HG03175 (cell line): ENCODE measurements at regions not wholly inside any gene's neighbourhood (a gene's known extent, or its start where the extent isn't known, plus 50 kb on each side); places are given as distances from the start of the nearest gene placed in this dataset.
"Not testable (repeated sequence)": the region's sequence is repeated elsewhere in the genome, so short reads cannot be mapped to it uniquely, and the experiment has no call there.

Experiments used
- ATAC-seq: cut with Tn5 transposase; IDR thresholded peaks from one replicate; pipeline ENCODE4 v1.9.1; 2021; ENCODE audit warnings: mild to moderate bottlenecking, moderate library complexity; ENCODE audit not compliant: unreplicated experiment

GRCh38 chr17:73914536-73915274 is 270.5 kb upstream of the SDK2 start:
- ATAC-seq: no peak

- ATAC-seq: not testable (repeated sequence)
Observed at GRCh38 chr17:73919033-73919432, 274.8 kb upstream of the SDK2 start.

DNA sequence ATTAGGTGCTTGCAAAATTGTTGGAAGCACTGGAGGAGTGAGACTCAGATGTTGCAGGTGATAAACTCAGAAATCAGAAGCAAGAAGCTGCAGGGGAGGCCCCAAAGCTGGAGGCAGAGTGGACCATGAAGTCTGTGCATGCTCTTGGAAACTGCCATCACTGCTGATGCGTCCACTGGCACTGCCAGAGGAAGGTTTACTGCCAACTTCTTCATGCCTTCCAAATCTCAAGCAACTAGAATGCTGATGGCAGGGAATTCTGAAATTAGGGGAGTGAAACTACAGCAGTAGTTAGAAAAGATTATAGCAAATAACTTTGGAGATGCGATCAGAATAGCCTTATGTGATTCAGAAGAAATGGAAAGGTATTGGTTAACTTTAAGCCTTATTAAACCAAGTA is 277.1 kb upstream of the SDK2 start:
- ATAC-seq: no peak

GRCh38 chr17:73924114-73924908 is 279.2 kb upstream of the RPL38 start:
- ATAC-seq: no peak

DNA sequence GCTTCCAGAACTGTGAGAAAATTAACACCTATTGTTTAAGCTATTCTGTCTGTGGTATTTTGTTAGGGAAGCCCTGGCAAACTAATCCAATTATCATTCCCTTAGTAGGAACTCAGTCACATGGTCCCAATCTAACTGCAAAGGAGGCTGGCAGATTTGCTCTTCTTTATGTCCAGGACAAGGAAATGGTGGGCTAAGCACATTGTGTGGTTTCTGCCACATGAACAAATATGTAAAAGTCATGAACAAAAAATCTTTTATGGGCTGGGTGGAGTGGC is 278.6 kb upstream of the RPL38 start:
- ATAC-seq: no peak

GRCh38 chr17:73929860-73930430 is 273.5 kb upstream of the RPL38 start:
- ATAC-seq: no peak

- no peak for ATAC-seq
Observed at GRCh38 chr17:73932216-73932749, 271.2 kb upstream of the RPL38 start.

GRCh38 chr17:73933164-73933766 is 270.2 kb upstream of the RPL38 start:
- no peak for ATAC-seq

DNA sequence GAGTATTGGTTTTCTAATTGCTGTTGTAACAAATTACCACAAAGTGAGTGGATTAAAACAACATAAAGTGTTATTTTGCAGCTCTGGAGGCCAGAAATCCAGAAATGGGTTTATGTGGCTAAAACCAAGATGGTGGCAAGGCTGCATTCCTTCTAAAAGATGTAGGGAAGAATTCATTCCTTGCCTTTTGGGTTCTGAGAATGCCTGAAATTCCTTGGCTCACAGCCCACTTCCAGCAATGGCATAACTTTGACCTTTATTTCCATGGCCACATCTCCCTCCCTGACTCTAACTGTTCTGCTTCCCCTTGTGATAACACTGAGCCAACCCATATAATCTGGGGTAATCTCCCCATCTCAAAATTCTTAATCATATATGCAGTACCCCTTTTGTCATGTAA is 269.6 kb upstream of the RPL38 start:
- ATAC-seq: no peak

GRCh38 chr17:73934696-73935095 is 268.8 kb upstream of the RPL38 start:
- ATAC-seq: no peak

- no peak for ATAC-seq
Observed at GRCh38 chr17:73936908-73937627, 266.4 kb upstream of the RPL38 start.

DNA sequence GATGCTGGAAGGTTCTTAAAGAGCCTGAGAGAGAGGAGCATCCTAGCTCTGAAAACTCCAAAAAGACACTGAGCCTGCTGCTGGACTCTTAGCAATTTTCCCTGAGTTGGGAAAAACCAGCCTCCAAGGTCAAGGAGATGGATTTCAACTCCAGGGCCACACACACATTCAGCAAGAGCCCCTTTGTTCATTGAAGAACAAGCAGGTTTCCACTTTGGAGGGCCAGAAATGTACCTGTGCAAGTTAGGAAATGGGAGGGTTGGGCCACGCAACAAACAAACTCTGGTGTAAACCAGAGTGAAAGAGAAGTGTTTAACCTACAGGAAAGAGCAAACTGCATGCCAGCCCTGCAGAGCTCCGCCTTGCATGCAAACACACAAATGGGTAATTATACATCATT is 264.8 kb upstream of the RPL38 start:
- ATAC-seq: no peak

- no peak for ATAC-seq
Observed at GRCh38 chr17:73939806-73940205, 263.7 kb upstream of the RPL38 start.

GRCh38 chr17:73940511-73940910 is 263.0 kb upstream of the RPL38 start:
- no peak for ATAC-seq

- no peak for ATAC-seq
Observed at GRCh38 chr17:73941919-73942530, 261.5 kb upstream of the RPL38 start.

DNA sequence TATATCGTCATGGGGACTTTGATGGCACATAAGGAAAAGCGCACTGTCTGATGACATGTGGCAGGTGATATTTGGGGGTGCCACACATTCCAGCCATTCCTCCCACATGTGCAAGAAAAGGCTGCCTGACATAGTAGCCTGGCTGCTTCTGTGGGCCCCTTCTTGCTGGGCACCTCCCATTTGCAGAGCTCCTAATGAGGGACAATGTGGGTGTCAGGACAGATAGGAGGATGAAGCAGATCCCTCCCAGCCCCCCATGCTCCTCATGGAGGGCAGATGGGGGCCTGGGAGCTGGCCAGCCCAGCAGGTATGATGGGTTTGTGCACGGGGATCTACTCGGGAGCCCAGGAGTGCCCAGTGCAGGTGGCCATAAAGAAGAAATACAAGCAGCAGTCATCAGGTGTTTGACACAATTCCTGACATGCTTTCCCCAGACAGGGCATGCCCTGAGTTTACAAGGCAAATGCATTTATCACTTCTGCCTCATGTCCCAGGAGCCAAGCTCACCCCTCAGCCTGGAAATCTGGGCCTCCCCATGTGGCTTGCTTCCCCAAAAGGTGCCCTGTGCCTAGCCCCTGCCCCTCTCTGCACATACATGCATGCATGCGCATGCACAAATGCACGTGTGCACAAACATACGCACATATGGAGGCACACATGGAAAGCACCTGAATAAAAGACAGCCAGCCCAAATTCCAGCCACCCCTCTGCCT is 260.6 kb upstream of the RPL38 start:
- no peak for ATAC-seq

- ATAC-seq: no peak
Observed at GRCh38 chr17:73943416-73944110, 259.9 kb upstream of the RPL38 start.

GRCh38 chr17:73944366-73944765 is 259.1 kb upstream of the RPL38 start:
- ATAC-seq: no peak

GRCh38 chr17:73947281-73947965 is 256.1 kb upstream of the RPL38 start:
- ATAC-seq: no peak
